GM10266 (cell line): ENCODE measurements at regions not wholly inside any gene's neighbourhood (a gene's known extent, or its start where the extent isn't known, plus 50 kb on each side); places are given as distances from the start of the nearest gene placed in this dataset.

ENCODE experiments used
- DNase-seq: peaks from one replicate; pipeline ENCODE4 v3.0.0; 2012; ENCODE audit errors: extremely low spot score
- CTCF ChIP-seq: IDR thresholded peaks from 2 replicates; pipeline ENCODE4 v1.5.1; 2012; ENCODE audit warnings: mild to moderate bottlenecking, low read depth; ENCODE audit not compliant: control insufficient read depth, insufficient read depth; ENCODE audit errors: missing control alignments

- DNase-seq: no peak
- no peak for TF ChIP-seq CTCF
These were observed 1093.0 kb upstream of the GYPC start for GRCh38 chr2:125562924-125563323.

GRCh38 chr2:125564471-125564870, 1091.5 kb upstream of the GYPC start:
- TF ChIP-seq CTCF: no peak
- no peak for DNase-seq

GRCh38 chr2:125566422-125566821, 1089.5 kb upstream of the GYPC start:
- no peak for TF ChIP-seq CTCF
- DNase-seq: no peak

- TF ChIP-seq CTCF: no peak
These were observed 1088.9 kb upstream of the GYPC start for GRCh38 chr2:125567100-125567499.

GRCh38 chr2:125572660-125573059, 1083.3 kb upstream of the GYPC start:
- DNase-seq: no peak
- no peak for TF ChIP-seq CTCF

More at GRCh38 chr2:125567100-125567499, 1088.9 kb upstream of the GYPC start:
- DNase-seq: no peak

- no peak for DNase-seq
- TF ChIP-seq CTCF: no peak
These were observed 1082.5 kb upstream of the GYPC start for GRCh38 chr2:125573432-125573831.

- no peak for DNase-seq
- no peak for TF ChIP-seq CTCF
These were observed 1079.4 kb upstream of the GYPC start for GRCh38 chr2:125576558-125576957.

GRCh38 chr2:125581557-125581956, 1074.4 kb upstream of the GYPC start:
- TF ChIP-seq CTCF: no peak
- no peak for DNase-seq
